GM18907 (cell line): ENCODE measurements at regions not wholly inside any gene's neighbourhood (a gene's known extent, or its start where the extent isn't known, plus 50 kb on each side); places are given as distances from the start of the nearest gene placed in this dataset.

Source experiments
- ATAC-seq: cut with Tn5 transposase; IDR thresholded peaks from one replicate; pipeline ENCODE4 v1.9.1; 2021; ENCODE audit warnings: mild to moderate bottlenecking, moderate library complexity; ENCODE audit not compliant: unreplicated experiment

- ATAC-seq, result no peak
These were observed 1136.4 kb upstream of the CDH2 start for GRCh38 chr18:29313312-29313711.

DNA sequence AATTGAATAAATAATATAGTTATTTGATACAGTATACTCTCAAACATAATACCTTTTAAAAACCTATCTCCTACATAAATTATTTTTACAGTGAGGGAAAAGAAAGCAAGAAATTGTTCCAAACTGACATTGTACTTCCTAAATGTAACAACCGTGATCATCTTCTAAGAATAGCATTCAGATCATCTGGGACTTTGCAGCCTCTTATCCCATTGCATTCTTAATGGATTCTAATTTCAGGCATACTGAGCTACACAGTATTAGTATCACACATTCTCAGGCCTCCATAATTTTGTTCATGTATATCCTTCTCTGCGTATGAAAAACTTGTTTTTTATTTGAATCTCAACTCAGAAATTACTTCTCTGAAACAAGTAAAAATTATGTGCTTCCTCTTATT, 1134.7 kb upstream of the CDH2 start:
- ATAC-seq, result no peak

GRCh38 chr18:29309366-29309765, 1132.4 kb upstream of the CDH2 start:
- no peak for ATAC-seq

GRCh38 chr18:29307982-29308381, 1131.1 kb upstream of the CDH2 start:
- ATAC-seq, result no peak

- no peak for ATAC-seq
These were observed 1130.3 kb upstream of the CDH2 start for GRCh38 chr18:29307231-29307630.

DNA sequence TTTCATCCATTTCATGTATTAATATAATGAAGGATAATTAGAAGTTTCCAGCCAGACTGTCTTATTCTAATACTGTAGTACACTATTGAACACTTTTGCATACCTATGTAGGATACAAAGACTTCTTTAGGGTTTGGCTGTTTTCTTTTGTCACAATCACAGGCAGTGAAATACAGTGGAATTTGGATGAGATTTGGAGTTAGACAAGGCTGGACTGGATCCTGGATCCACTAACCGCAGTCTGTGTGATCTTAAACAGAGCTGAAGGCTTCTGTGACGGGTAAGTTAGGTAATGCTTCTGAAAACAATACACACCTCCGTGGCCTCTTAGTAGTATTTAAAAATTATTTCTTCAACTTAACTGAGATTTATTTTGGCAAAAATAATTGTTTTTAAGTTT, 1128.6 kb upstream of the CDH2 start:
- no peak for ATAC-seq

GRCh38 chr18:29301048-29301447, 1124.1 kb upstream of the CDH2 start:
- no peak for ATAC-seq

DNA sequence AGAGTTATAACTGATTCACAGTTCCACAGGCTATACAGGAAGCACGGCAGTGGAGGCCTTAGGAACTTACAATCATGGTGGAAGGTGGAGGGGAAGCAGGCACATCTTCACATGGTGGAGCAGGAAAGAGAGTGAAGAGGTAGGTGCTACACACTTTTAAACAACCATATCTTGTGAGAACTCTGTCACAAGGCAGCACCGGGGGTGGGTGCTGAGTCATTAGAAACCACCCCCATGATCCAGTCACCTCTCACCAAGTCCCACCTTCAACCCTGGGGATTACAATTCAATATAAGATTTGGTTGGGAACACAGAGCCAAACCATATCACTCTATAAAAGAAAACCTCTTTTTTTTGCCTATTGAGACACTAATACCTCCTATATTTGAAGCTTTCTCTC, 1108.5 kb upstream of the CDH2 start:
- ATAC-seq, result no peak

GRCh38 chr18:29271501-29271900, 1094.6 kb upstream of the CDH2 start:
- no peak for ATAC-seq

- ATAC-seq, result no peak
These were observed 1082.9 kb upstream of the CDH2 start for GRCh38 chr18:29259838-29260237.

DNA sequence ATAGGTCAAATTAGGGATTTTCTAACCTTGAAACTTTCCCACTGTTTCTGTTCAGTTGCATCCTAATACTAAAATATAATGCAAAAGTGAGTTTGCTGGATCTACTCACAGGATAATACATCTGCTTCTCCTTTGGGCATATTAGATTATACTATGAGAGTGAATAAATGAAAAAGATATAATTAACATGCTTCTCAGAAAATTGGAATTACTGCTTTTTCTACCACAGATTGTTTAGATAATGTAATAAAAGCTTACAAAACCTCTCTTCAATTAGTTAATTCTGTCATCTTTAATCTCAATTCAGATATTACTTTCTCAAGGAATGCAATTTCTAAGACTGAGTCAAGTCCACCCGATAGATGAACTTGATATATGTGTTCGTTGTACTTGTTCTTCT, 1077.2 kb upstream of the CDH2 start:
- no peak for ATAC-seq

DNA sequence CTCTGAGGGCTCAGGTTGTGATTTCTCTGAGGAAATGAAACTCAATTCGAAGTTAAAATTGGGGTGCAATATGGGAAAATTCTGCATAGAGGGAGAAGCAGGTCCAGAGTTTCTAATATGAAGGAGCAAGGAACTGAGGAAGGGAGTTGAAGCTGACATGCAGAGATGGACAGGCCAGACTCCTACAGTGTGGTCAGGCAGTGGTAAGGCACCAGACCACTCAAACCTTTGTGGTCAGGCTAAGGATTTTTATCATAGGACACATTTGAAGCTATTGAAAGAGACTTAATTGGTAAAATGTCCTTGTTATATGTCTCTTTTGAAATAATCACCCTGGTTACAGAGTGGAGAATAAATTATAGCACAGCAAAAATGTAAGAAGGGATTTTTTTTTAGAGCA, 1074.8 kb upstream of the CDH2 start:
- no peak for ATAC-seq

GRCh38 chr18:29250843-29251242, 1073.9 kb upstream of the CDH2 start:
- ATAC-seq, result no peak

GRCh38 chr18:29250259-29250658, 1073.3 kb upstream of the CDH2 start:
- ATAC-seq, result no peak

DNA sequence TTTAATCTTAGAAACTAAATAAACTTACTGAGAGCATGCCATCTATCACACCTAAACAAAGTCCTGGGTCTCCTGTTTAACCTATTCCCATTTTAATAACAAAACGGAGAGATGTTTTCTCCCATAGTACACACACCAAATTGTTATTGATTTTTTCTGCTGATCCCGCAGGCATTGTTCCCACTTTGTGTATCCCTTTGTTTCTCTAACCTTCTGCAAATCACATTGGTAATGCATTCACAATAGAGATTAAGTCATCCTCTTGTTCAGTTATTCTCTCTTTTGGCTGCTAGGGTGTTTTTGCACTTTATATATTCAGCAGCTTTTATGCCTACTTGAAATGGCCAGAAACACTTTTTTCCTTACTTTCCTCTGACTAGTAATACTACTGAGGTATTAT, 1071.9 kb upstream of the CDH2 start:
- no peak for ATAC-seq

DNA sequence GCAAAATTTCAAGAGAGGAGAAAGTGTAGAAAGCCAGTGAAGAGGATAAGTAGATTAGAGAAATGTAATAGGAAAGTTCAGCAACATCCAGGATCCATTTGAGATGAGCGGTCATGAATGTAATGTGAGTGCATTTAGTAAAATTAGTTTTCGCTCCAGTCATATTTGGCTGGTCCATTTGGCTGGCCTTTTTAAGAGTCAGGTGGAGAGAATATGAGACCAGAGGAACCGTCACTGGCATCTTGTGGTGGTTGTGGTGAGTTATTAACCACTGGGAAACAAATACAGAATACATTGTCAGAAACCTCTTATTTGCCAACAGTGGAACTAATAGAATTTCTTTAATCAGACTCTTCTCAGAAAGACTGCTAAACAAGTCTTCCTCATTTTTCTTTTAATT, 1064.3 kb upstream of the CDH2 start:
- no peak for ATAC-seq

- no peak for ATAC-seq
These were observed 1057.8 kb upstream of the CDH2 start for GRCh38 chr18:29234751-29235150.

DNA sequence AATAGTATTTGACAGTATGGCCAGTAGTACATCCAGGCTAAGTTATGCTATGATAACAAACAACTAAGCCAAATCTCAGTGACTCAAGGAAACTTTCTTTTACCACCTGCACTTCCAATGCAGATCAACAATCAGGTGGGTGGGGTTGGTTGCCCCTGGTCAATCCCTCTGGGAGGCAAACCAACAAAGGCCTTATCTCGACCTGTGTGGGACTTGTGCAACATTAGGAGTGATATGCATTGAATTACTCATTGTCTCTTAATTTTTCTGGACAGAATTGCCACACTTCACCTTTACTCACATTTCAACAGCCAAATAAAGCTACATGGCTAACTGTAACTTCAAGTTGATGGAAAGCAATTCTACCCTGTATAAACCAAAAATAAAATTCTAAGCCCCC, 1049.3 kb upstream of the CDH2 start:
- ATAC-seq, result no peak

DNA sequence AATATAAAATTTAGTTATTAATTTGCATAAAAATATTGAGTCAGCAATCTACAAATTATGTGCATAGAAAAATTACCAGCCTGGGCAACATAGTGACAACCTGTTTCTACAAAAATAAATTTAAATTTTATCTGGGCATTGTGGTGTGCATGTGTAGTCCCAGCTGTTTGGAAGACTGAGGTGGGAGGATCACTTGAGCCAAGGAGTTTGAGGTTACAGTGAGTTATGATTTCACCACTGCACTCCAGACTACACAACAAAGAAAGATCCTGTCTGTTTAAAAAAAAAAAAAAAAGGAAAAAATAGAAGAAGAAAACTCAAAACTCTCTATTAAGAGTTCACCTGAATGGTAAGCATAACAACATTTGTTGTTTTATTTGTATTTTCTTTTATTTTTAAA, 1048.4 kb upstream of the CDH2 start:
- ATAC-seq, result no peak

DNA sequence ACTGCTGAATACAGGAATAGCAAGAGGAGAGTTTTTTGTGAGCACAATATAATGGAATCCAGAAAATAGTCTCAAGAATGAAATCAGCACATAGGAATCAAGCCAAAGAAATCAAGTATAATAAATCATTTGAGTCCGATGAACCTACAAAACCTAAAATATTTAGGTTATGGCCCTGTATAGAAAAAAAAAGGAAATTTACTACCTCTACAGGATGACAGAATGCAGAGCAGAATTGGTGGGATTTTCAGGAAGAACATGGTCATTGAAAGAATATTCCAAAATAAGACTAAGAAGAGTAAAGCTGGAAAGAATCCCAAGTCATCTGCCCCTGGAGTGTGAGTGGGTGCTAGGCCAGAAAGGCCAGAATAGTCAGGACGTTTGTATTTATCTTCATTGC, 1041.2 kb upstream of the CDH2 start:
- no peak for ATAC-seq

DNA sequence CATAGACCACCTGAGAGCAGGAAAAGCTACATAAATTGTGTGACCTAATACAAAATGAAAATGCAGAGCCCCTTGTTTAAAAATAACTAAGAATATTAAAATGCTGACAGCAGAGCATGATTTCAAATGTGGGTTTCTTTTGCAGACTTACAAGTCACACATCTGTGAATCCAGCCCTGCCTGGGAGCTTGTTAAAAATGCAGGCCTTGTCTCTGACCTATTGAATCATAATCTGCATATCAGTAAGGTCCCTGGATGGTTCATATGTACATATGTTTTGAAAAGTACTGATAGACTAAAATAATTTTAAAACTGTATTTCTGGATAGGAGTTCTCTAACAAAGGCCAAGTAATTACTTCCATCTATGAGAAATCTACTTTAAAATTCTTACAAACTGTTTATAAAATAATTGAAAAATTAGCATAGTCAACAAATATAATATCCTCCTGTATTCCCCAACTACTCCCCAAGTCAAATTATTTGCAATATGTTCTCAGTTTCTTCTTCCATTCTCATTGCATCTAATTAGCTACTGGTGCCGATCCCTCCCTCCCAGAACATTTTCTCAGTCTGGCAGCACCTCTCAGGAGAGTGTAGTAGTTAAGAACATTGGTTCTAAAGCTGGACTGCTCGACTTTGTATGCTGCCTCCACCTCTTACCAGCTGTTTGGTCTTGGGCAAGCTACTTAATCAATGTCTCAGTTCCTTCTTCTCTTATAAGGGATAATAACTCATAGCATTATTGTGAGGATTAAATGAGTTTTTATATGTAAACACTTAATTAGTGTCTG, 1040.4 kb upstream of the CDH2 start:
- no peak for ATAC-seq

GRCh38 chr18:29198834-29199233, 1021.9 kb upstream of the CDH2 start:
- no peak for ATAC-seq

DNA sequence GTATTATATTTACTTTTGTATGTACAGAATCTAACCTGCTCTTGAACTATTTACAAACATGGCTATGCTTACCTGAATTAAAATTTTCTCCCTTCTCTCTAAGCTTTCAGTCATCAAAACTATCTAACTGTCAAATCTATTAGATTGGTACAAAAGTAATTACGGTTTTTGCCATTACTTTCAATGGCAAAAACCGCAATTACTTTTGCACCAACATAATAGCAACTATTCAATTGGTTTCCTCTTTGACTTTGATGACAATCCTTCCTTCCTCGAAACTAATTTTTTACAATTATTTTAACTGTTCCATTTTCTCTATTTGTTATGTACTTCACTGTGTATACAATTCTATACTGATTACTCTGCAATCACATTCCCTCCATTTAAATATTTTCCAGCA, 1019.4 kb upstream of the CDH2 start:
- ATAC-seq, result no peak
